ENCODE measurements at regions not wholly inside any gene's neighbourhood (a gene's known extent, or its start where the extent isn't known, plus 50 kb on each side); places are given as distances from the start of the nearest gene placed in this dataset.

GRCh38 chr1:231099996-231100767 lies 60.1 kb upstream of the FAM89A start:
- POLR2A ChIA-PET: no interaction called here
- TF ChIP-seq CTCF (IDR thresholded peaks at IDR 0.05; ENCODE audit: control extremely low read depth, extremely low read depth, low read depth, missing control alignments): no peak
- CTCF ChIA-PET: interaction anchor here (0.9 kb wide), 1 partner anchor 13 kb away, joined by 3 read pairs; no protein-coding TSS in a partner anchor
- no peak for DNase-seq (ENCODE audit: extremely low spot score)

- CTCF ChIA-PET: interaction anchor here (0.9 kb wide), 1 partner anchor 12 kb away, joined by 3 read pairs; no protein-coding TSS in a partner anchor
These were observed 59.3 kb upstream of the FAM89A start for GRCh38 chr1:231099311-231099710.

GRCh38 chr1:231095595-231095994 lies 55.5 kb upstream of the FAM89A start:
- CTCF ChIA-PET: interaction anchor here (0.8 kb wide), 1 partner anchor 177 kb away, joined by 3 read pairs; no protein-coding TSS in a partner anchor
- no peak for TF ChIP-seq CTCF (IDR thresholded peaks at IDR 0.05; ENCODE audit: control extremely low read depth, extremely low read depth, low read depth, missing control alignments)

More at GRCh38 chr1:231099311-231099710, 59.3 kb upstream of the FAM89A start:
- no peak for TF ChIP-seq CTCF (IDR thresholded peaks at IDR 0.05; ENCODE audit: control extremely low read depth, extremely low read depth, low read depth, missing control alignments)
- no peak for DNase-seq (ENCODE audit: extremely low spot score)
- POLR2A ChIA-PET: no interaction called here

GRCh38 chr1:231094421-231094820 lies 54.4 kb upstream of the FAM89A start:
- no peak for DNase-seq (ENCODE audit: extremely low spot score)
- POLR2A ChIA-PET: no interaction called here
- no peak for TF ChIP-seq CTCF (IDR thresholded peaks at IDR 0.05; ENCODE audit: control extremely low read depth, extremely low read depth, low read depth, missing control alignments)
- CTCF ChIA-PET: interaction anchor here (0.7 kb wide), 2 partner anchors 11 to 31 kb away, joined by 3 read pairs; no protein-coding TSS in a partner anchor

More at GRCh38 chr1:231095595-231095994, 55.5 kb upstream of the FAM89A start:
- DNase-seq (ENCODE audit: extremely low spot score): no peak
- POLR2A ChIA-PET: no interaction called here

- TF ChIP-seq CTCF (IDR thresholded peaks at IDR 0.05; ENCODE audit: control extremely low read depth, extremely low read depth, low read depth, missing control alignments): no peak
- ChIA-PET POLR2A (interaction anchor here (0.6 kb wide), 1 partner anchor 20 kb away, joined by 3 read pairs; no protein-coding TSS in a partner anchor), CTCF (interaction anchor here (1.2 to 2.7 kb wide), 4 partner anchors 57 to 180 kb away, joined by 3 to 6 read pairs (median 5); no protein-coding TSS in a partner anchor)
- no peak for DNase-seq (ENCODE audit: extremely low spot score)
These were observed 53.3 kb upstream of the FAM89A start for GRCh38 chr1:231093156-231093922.

- TF ChIP-seq CTCF (IDR thresholded peaks at IDR 0.05; ENCODE audit: control extremely low read depth, extremely low read depth, low read depth, missing control alignments): no peak
- DNase-seq (ENCODE audit: extremely low spot score): no peak
- CTCF ChIA-PET: interaction anchor here (0.9 to 2.7 kb wide), 12 partner anchors 13 to 204 kb away, joined by 3 to 7 read pairs (median 4); no protein-coding TSS in a partner anchor
- POLR2A ChIA-PET: no interaction called here
These were observed 52.3 kb upstream of the FAM89A start for GRCh38 chr1:231092380-231092779.

Data from GM10248 (cell line).